Stimulated activated CD8-positive, alpha-beta memory T cell treated with anti-CD3 and anti-CD28 coated beads, Interleukin-15, amount 100 ng/mL, for 1 hour (primary cell): ENCODE measurements at regions not wholly inside any gene's neighbourhood (a gene's known extent, or its start where the extent isn't known, plus 50 kb on each side); places are given as distances from the start of the nearest gene placed in this dataset.

Experiments
- DNase-seq: peaks from one replicate; pipeline ENCODE4 v3.0.0-alpha.2; 2020; ENCODE audit warnings: low read depth

DNA sequence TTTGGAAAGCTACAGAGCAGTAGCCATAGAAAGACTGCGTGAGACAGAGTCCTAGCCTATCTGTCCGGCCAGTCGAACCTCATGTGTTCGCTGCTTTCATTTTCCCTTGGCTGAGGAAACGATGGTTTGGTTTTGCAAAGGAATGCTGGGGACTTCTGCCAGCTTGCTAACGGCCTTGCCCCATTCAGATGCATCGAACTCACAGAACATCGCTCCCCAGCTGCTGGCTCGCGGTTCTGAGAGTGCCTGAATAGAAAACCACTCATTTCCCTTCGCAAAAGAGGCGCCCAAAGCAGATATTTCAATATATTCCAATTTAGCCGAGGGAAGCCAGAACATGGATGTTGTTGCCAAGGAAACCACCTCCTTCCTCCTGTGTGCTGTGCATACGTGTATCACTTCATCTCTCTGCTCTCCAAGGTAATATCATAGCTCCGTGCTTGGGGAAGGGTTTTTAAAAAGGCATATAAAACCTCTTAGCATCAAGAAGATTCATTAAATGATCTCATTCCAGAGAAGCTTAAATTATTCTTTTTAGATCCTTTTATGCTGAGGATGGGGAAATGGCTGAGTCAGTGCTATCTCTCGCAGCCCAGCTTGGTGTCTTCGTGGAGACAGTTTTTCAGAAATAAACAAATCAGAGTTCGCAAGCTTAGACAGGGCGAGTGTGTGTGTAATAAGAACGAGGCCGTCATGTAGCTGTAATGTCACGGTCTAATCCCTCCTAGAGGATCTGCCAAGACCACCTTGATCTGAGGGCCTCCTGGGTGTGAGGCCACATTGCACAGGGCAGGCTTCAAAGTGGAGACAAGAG lies 215.2 kb downstream of the RPS24 start:
- no peak for DNase-seq

DNA sequence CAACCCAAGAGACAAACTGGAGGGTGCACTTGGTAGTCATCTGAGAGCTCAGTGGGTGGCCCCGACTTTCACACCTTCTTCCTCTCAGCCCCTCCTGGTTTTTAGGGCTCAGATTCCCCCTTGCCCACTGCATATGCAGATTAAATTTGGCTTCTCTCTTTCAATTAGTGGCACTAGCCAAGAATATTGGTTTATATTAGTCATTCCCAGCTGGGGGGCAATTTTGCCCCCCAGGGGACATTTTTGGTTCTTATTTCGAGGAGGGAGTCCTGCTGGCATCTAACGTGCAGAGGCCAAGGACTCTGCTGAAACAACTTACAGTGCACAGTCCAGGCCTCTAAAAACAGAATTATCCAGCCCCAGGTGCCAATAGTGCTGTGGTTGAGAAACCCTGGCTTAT lies 216.0 kb downstream of the RPS24 start:
- no peak for DNase-seq

DNA sequence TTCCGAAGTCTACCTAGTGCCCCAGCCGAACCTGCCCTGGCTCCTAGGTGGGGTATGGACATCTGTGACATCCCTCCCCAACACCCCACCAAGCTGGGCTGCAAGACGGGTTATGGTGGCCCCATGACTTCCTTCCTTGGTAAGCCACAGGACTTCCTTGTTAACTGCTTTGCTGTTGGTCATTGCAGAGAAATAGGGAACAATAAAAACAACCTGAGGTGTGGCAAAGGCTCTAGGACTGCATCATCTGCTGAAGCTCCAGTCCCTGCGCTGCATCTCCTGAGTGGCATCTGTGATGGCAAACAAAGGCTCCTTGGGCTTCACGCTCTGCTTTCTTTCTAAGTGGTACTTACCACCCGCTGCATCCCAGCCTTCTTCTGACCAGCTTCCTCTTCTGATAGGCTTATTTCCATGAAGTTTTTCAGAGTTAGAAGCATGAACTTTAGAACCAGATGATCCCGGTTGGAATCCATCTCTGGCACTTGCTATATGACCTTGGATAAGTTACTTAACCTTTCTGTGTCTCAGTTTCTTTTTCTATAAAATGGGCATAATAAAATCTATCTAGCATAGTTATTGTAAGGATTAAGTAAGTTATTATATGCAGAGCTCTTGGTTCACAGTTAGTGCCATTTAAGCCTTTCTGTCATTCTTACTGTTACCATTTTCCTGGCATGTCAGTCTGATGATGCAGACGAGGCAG lies 216.8 kb downstream of the RPS24 start:
- DNase-seq: no peak

DNA sequence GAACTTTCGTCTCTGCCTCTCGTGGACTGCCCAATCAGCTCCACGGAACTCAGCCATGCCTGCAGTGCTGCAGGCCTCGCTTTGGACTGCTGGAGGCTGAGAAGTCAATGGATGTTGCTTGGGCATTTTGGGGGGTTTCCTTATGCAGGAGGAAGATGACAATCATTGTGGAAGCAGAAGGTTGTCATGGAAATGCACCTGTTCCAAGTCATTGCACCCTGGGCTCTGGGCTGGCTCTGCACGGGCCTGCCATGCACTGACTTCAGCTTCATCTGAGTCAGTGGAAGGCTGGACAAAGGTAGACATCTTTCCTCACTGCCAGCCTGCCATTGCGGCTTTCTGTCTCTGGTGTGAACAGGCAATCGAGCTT lies 217.3 kb downstream of the RPS24 start:
- no peak for DNase-seq

DNA sequence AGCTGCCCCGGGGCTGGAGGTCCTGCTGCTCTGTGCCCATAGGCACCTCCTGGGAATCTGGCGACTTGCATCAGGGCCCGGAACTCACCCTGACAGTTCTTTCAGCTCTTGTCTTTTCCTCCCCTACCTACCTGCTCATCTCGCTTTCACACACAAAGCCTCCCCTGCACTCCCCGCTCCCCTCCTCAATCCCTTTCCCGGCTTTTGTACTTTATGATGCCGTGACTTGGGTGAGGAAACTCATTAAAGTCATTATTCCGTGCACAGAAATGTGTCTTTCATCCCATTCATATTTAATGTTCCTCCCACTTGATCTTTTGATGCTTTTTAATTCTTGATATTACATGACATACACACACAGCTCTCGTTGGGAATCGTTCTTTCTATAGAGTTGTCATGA lies 218.6 kb downstream of the RPS24 start:
- DNase-seq: no peak

DNA sequence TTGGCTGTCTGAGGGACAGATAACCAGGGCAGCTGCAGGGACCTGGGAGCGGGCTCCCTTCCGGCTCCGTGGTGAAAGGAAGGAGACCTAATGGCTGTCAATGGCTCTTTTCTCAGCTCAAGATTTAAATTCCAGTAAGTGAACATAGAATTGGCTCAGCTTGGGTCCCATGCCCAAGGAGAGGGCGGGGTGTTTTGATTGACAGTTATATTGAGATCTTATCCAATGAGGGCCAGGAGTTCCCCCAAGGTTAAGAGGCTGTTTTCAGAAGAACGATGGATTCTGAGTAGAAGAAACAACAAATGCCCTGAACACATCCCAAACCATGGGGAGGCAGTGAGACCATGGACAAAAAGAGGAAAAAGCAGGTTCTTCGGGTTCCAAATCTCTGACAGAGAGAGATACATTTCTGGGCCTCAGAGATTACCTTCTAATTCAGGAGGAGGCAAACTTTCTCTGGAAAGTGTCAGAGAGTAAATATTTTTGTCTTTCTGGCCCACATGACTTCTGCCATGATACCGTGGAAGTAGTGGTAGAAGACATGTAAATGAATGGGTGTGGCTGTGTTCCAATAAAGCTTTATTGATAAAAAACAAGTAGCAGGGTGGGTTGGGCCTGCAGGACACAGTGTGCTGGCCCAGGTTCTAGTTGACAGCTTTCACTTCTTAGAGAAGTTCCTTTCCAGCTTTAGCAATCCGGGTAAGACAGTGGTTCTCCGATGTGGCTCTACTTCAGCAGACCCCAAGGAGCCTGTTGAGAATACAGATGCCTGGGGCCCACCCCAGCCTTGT lies 219.6 kb downstream of the RPS24 start:
- DNase-seq: no peak

DNA sequence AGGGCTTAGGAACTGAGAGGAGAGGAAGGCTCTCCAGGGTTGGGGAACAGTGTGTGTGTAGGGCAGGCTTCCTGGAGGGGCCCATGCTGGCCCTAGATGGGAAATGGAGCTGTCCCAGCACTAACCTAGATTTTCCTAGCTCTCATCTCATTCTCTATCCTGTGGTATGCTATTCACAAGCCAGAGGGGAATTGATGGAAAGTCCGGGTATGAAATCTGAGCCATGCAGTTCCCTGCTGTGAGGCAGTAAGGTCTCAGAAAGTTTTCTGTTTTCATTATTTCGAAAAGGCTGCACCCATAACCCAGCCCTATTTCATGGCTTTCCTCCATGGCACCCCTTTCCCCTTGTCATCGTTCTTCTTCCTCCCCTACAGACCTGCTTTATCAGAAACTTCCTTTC lies 220.3 kb downstream of the RPS24 start:
- DNase-seq: no peak

DNA sequence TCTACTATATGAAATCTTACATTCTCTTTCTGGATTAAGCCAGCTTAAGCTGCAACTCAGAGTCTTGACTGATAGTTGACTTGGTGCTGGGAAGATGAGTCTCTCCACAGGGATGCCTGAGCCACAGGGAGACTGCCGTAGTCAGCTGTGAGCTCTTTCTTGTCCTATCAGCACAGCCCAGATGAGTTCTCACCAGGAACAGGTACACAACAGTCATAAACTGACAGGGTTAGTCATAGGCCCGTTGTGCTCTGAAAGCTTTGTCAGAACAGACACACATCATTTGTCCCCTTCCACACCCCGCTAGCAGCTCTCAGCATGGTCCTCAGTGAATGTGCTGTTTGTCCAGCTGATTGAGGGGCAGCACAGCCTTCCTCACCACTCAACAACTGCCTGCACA lies 221.6 kb downstream of the RPS24 start:
- no peak for DNase-seq

DNA sequence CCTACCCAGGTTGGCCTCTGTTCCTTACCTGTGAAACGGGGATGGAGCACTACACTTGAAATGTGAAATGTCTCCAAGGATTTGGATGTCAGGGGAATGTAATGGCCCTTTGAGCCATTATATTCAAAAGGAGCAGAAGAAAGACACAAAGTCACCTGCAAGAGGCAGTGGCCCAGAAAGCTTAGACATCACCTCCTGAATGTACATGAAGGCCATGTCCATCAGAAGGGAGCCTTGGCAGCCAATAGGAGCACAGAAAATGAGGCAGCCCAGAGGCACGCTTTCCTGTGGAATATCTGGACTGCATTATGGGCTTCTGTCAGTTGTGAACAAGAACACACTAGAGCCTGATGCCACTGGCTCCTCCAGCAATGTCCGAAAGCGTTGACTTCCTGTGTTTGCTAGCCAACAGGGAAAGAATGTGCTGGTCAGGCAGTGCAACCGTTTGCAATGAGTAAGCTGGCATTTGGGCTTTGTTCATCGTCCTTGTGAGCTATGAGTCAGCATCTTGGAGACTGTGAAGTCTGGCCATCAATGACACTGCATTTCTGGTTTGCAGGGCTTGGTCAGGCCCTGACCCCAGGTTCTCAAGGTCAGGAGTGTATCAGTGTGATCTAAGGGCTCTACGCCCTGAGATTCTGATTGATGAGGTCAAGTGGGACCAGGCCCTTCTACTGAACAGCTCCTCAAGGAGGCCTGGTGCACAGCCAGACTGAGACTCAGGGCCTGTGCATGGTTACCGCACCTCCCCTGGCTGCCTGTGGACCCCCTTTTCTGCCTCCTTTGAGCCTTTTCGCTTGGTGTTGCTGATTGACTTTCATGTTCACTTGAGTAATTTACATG lies 222.4 kb downstream of the RPS24 start:
- no peak for DNase-seq

DNA sequence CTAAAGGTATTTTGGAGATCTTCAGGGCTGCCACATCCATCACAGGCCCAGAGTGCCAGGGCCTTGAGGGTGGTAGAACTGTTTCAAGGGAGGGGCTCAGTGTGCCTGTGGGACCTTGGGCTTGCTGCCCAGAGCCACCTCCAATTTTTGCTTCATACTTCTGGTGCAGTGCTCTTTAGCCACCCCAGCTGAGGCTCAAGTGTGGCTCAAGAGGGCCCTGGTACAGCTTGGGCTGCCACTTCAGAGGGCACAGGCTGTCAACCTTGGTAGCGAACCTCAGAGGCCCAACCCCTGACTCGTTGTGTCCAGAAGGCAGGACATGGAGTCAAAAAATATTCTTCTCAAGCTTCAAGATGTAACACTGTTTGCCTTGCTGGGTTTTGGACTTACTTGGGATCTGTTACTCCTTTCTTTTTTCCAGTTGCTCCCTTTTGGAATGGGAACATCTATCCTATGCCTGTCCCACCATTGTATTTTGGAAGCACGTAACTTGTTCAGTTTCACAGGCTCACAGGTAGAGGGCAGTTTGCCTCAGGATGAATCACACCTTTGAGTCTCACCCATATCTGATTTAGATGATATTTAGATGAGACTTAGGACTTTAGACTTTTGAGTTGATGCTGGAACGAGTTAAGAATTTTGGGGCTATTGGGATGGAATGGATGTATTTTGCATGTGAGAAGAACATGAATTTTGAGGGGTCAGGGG lies 224.8 kb downstream of the RPS24 start:
- DNase-seq: no peak

DNA sequence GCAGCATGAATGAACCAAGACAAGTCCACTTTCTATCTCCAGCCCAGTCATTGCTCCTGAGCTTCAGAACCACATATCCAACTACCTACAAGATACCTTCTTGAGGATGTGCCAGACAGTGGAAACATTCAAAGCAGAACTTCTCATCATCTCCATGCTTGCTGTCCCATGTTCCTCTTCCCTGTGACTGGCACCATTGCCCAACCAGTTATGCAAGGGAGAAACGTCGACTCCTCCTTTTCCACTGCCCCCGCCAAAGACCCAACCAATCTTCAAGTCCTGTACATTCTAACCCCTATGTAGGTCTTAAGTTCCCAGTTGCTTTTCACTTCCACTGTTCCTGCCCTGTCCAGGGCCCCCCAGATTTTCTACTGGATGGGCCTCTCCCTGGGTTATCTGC lies 225.7 kb downstream of the RPS24 start:
- no peak for DNase-seq

DNA sequence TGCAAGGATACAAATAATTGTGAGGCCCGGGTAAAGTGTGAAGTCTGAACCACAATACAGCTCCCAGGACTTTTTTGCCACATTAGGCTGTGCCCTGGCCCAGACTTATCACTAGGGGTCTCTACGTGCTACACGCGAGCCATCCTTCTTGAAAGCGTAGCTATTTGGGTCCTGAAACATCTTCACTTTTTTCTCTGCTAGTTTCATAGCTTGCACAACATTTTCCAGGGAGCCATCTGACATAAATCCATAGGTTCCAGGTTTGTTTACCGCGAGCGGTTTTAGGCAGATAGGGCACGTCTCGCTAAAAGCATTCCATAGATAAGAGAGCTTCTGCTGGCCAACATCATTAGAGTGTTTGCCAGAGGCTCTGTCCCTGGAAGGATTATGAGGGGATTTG lies 226.5 kb downstream of the RPS24 start:
- DNase-seq: no peak

DNA sequence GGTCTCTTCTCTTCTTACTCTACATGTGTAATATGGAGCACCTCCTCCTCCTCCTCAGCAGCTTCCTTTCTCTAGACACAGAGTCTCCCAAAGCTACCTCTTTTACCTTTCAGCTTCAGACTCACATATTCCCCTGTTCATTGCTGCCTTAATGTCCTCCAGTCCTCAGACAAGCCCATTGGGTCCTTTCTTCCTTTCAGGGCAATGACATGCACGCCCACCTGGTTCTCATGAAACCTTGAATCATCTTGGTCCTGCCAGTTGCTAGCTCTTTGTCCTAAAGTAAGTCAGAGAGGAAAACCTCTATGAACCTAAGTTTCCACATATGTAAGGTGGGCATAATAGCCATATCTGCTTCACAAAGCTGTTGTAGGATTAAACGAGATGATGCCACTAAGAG lies 227.0 kb downstream of the RPS24 start:
- no peak for DNase-seq

DNA sequence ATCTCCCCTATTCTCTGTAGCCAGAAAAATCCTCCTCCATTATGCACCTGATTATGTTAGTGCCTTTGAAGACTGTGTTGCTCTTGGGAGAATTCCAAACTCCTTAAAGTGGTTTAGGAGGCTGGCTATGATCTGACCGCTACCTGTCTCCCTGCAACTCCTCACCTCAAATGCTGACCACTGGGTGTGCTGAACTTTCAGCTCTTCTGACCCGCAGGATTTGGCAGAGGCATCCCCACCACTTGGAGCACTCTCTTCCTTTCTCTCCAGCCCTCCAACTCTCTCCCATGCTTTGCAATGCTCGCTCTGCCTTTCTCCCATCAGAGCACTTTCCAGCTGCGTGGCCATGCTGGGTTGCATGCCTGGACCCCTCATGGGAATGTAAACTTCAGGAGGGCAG lies 227.6 kb downstream of the RPS24 start:
- no peak for DNase-seq

DNA sequence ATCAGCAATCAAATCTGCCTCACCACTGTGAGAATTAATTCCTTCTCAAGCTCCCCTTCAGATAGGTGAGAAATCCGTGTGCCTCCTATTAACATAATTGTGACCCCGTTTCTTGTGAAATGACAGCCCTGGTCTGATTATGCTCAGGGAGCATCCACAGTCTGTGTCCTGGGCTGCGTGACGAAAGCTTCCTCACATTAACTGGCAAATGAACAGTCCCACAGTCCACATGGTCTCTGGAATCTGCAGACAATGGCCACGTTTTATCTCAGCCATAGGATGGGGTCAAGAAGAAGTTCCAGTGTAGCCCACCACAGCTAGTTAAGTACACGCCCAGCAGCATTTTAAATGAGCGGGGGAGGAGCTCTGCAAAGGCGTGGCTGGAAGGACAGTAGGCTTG lies 229.2 kb downstream of the RPS24 start:
- DNase-seq: no peak

DNA sequence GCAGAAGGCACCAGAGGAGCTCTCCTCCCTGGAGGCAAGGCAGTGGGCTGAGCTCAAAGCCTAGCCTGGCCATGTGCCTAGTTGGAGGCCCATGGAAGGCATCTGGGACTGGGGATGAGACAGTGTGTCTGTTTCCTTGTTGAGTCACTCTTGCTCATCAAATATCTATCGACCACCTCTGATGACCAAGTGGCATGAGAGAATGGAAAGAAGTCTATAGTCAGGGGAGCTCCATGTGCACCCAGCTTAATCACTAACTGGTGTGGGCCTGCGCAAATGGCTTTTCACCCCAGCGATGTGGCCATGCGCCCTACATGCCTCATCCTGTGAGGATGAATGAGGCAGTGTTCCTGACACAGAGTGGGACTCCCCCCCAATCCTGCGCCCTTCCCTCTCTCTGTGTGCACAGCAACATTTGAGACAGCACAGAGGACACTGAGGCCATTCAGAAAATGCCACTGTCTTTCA lies 229.9 kb downstream of the RPS24 start:
- DNase-seq: no peak

DNA sequence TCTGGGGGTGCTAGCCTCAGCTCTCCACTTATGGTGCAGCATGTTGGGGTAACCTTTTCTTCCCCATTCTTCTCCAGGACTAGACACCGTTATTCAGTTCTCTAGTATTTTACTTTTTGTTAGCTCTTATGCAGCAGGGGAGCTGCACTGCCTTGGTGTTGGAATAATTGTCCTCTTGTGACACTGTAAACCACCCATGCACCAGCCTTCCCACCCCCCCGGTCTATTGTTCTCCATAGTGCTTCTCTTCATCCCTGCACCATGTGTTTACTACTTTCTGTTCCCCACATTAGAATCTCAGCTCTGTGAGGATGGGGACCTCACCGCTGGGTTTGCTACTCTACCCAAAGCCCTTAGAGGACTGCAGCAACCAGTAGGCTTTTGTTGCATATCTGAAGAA lies 230.7 kb downstream of the RPS24 start:
- DNase-seq: no peak

DNA sequence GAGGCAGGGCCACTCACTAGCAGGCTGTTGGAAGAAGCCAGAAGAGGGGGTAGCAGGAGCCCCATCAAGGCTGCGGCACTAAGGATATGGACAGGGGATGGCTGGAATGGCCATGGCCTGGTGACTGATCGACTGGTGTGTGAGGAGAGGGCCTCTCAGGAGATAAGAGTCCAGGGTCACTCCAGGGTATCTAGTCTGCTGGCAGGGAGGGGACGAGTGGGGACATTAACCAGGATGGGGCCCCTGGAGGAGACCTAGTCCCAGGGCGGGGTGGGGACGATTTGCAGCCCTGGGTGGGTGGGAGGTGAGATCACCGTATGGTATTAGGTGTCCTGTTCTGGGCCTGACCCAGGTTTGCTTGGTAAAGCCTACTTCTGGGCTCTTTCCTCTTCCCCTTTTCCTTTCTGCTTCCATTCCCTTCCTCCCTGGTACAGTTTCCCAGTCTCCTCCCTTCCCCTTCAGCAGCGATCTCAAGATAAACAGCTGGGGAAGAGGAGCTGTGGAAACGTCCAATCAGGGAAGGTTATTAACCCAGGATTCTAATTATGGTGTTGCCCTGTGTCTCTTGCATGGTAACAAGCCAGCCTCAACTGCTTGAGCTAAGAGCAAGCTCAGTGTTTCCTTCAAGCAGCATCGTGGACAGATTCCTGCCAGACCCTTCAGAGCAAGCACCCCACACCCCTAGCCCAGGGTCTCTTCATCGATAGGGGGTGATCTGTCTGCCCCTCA lies 233.2 kb downstream of the RPS24 start:
- no peak for DNase-seq

DNA sequence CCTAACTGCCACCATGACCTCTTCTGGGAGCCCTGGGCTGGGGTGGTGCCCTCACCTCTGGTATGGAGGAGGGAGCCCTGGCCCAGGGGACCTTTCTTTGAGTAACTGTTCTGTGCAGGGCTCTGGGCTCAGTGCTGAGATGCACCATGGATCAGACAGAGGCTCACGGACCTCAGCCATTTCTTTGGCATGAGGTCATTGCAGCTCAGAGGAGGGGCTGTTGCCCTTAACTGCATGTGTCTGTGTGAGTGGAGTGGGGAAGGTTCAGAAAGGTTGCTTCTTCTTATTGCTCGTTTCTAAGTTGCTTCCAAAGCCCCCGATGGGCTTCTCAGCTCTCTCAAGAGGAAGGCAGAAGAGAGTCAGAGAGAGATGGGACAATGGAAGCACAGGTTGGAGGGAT lies 233.9 kb downstream of the RPS24 start:
- DNase-seq: no peak

DNA sequence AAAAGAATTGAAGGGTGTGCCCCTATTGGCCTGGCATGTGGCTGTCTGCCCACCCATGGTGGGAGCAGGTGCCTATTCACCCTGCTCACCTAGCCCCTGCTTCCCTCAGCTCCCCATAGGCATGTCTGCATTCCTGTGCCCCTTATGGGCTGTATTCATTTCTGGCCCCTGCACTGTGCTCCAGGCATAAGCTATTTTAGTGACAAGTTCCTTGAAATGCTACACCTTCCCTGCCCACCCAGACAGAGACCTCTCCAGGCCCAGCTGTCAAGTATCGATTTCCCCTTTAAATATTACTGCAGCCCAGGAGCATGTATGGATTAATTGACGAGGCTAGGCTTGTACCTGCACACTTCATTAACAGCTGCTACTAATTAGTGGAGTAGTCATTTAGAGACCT lies 235.4 kb downstream of the RPS24 start:
- no peak for DNase-seq

DNA sequence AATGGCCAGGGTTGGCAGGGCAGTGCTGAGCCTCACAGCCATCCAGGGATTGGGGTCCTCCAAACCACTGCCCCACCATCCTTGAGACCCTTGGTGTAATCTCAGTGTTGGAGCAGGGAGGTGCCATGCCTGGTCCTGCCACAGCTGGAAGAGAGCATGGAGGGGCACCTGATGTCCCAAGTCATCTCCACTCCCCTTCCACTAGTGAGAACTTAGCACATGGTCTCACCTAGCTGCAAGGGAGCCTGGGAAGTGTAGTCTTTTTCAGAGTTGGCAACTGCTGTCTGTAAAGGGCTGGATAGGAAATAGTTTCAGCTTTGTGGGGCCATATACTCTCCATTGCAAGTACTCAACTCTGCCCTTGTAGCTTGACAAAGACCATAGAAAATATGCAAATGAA lies 238.7 kb downstream of the RPS24 start:
- no peak for DNase-seq
